GM13977 (cell line): ENCODE measurements at regions not wholly inside any gene's neighbourhood (a gene's known extent, or its start where the extent isn't known, plus 50 kb on each side); places are given as distances from the start of the nearest gene placed in this dataset.

Experiments
- DNase-seq: peaks from one replicate; pipeline ENCODE4 v3.0.0; 2012; ENCODE audit warnings: low spot score
- CTCF ChIP-seq: IDR thresholded peaks from 2 replicates; pipeline ENCODE4 v1.5.1; 2012; ENCODE audit warnings: mild to moderate bottlenecking, control low read depth; ENCODE audit not compliant: insufficient read depth; ENCODE audit errors: extremely low read depth, missing control alignments
- in situ Hi-C: fragments of 300-500 bp; cut with MboI; formaldehyde crosslinking; loops from one replicate; pipeline ENCODE4 v1.12.0; 2022; ENCODE audit warnings: low sequenced_read_pairs, low pct_unique_long_range_greater_than_20kb, mixed read lengths, inconsistent platforms; ENCODE audit not compliant: unreplicated experiment

GRCh38 chr20:60294632-60295031, 336.4 kb downstream of the CDH26 start:
- no peak for TF ChIP-seq CTCF
- in situ Hi-C loops, result no loop called here

GRCh38 chr20:60295214-60295613, 337.0 kb downstream of the CDH26 start:
- TF ChIP-seq CTCF, result no peak
- in situ Hi-C loops, result no loop called here
- no peak for DNase-seq

More at GRCh38 chr20:60294632-60295031, 336.4 kb downstream of the CDH26 start:
- no peak for DNase-seq

GRCh38 chr20:60297649-60298048, 339.4 kb downstream of the CDH26 start:
- TF ChIP-seq CTCF, result no peak
- no peak for DNase-seq
- in situ Hi-C loops, result no loop called here

GRCh38 chr20:60298647-60299046, 340.4 kb downstream of the CDH26 start:
- in situ Hi-C loops, result no loop called here
- TF ChIP-seq CTCF, result no peak
- no peak for DNase-seq

GRCh38 chr20:60299951-60300350, 341.7 kb downstream of the CDH26 start:
- in situ Hi-C loops, result no loop called here
- no peak for TF ChIP-seq CTCF
- DNase-seq, result no peak

GRCh38 chr20:60300374-60300773, 342.2 kb downstream of the CDH26 start:
- no peak for DNase-seq
- in situ Hi-C loops, result no loop called here
- TF ChIP-seq CTCF, result no peak

- no peak for TF ChIP-seq CTCF
- no peak for DNase-seq
- in situ Hi-C loops, result no loop called here
Observed at GRCh38 chr20:60302875-60303274, 344.7 kb downstream of the CDH26 start.
